A549 (cell line): ENCODE measurements at regions not wholly inside any gene's neighbourhood (a gene's known extent, or its start where the extent isn't known, plus 50 kb on each side); places are given as distances from the start of the nearest gene placed in this dataset.
"Not testable (repeated sequence)": the region's sequence is repeated elsewhere in the genome, so short reads cannot be mapped to it uniquely, and the experiment has no call there.

Experiments used
- CTCF ChIP-seq: fragments of >200 bp; sonication (Bioruptor Twin); formaldehyde crosslinking; IDR thresholded peaks from 3 replicates; pipeline ENCODE4 v1.5.1; 2016
- ESRRA ChIP-seq: fragments of 150-350 bp; IDR thresholded peaks from 2 replicates; pipeline ENCODE4 v1.6.1; 2014; ENCODE audit warnings: mild to moderate bottlenecking, low read length, borderline replicate concordance
- KDM1A ChIP-seq: fragments of 200-600 bp; sonication (generic); IDR thresholded peaks from 2 replicates; pipeline ENCODE4 v1.6.1; 2016; ENCODE audit warnings: low read depth, mild to moderate bottlenecking

GRCh38 chr1:95669638-95670037 lies 435.6 kb downstream of the RWDD3 start:
- not testable (repeated sequence) for TF ChIP-seq CTCF, ESRRA, KDM1A
